ENCODE measurements at regions not wholly inside any gene's neighbourhood (a gene's known extent, or its start where the extent isn't known, plus 50 kb on each side); places are given as distances from the start of the nearest gene placed in this dataset.

DNA sequence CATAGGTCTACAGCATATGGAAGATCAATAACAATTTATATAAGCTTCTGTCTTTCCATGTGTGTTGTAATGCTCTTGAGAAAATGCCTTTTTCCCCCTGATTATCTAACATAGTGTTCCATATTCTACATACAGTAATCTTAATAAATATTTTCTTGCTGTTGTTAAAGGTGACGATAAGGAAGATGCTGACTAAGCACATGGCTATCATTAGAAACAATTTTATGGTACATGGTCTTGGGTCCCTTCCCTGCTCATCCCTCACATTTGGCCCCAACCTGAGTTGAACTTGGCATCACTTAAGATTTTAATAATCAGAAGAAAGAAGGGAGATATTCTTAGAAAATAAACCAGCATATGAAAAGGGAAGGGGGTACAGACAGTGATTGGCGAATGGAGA, 382.1 kb upstream of the CDH20 start:
- no peak for DNase-seq (ENCODE audit: low spot score)
- Mint-ChIP-seq H3K9me3 (ENCODE audit: unreplicated experiment) (no peaks in the 10 kb centered on the region), H3K4me1 (ENCODE audit: unreplicated experiment) (no peaks in the 10 kb centered on the region), H3K27me3 (ENCODE audit: unreplicated experiment) (no peaks in the 10 kb centered on the region), H3K36me3 (ENCODE audit: low read depth, unreplicated experiment) (no peaks in the 10 kb centered on the region), H3K27ac (ENCODE audit: unreplicated experiment) (no peak overlapping the region), H3K4me3 (ENCODE audit: unreplicated experiment) (no peak overlapping the region)
- TF ChIP-seq, protein P1, sequence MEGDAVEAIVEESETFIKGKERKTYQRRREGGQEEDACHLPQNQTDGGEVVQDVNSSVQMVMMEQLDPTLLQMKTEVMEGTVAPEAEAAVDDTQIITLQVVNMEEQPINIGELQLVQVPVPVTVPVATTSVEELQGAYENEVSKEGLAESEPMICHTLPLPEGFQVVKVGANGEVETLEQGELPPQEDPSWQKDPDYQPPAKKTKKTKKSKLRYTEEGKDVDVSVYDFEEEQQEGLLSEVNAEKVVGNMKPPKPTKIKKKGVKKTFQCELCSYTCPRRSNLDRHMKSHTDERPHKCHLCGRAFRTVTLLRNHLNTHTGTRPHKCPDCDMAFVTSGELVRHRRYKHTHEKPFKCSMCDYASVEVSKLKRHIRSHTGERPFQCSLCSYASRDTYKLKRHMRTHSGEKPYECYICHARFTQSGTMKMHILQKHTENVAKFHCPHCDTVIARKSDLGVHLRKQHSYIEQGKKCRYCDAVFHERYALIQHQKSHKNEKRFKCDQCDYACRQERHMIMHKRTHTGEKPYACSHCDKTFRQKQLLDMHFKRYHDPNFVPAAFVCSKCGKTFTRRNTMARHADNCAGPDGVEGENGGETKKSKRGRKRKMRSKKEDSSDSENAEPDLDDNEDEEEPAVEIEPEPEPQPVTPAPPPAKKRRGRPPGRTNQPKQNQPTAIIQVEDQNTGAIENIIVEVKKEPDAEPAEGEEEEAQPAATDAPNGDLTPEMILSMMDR (IDR thresholded peaks at IDR 0.05; ENCODE audit: unreplicated experiment) = no peak

DNA sequence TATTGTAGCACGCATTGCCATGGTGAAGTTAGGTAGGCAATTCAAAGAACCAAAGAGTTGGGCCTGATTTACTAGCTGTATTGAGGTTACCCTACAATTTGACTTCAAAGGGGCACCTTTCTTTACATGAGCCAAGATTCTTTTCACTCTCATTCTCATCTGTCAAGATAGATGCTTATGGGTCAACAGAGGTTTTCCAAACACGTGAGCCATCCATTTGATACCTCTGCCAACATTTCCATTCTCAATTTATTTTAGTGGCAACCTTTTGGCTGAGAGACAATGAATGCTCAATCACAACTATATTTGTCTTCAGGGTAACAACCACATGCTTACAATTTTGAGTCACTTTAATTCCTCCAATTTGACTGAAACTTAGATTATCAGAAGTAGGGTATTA, 370.6 kb upstream of the CDH20 start:
- no peaks in the 10 kb centered on the region for H3K36me3 Mint-ChIP-seq (ENCODE audit: low read depth, unreplicated experiment)
- no peaks in the 10 kb centered on the region for H3K9me3 Mint-ChIP-seq (ENCODE audit: unreplicated experiment)
- H3K4me3 Mint-ChIP-seq (ENCODE audit: unreplicated experiment) = no peak overlapping the region
- H3K4me1 Mint-ChIP-seq (ENCODE audit: unreplicated experiment) = peaks cover 11% of the 10 kb centered on the region
- TF ChIP-seq, protein P1 (IDR thresholded peaks at IDR 0.05; ENCODE audit: unreplicated experiment) = no peak
- H3K27ac Mint-ChIP-seq (ENCODE audit: unreplicated experiment) = no peak overlapping the region
- H3K27me3 Mint-ChIP-seq (ENCODE audit: unreplicated experiment) = no peaks in the 10 kb centered on the region
- DNase-seq (ENCODE audit: low spot score) = no peak

DNA sequence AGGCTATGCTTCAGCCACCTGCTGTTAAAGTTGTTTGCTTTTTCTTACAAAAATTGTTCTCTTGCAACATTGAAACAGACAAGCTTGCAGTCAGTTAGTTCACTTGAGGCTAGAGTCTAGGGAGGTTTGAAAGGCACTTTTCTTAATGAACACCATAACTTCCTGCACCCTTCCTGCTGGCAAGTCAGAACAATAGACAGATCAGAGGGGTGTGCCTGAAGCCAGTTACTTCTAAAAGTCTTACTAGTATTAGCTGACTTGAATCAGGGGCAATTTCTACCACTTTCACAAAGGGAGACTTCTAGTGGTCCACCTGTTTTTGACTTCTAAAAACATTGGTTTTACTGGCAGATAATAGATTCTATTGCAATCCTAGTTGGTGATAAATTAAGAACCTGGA, 367.4 kb upstream of the CDH20 start:
- H3K9me3 Mint-ChIP-seq (ENCODE audit: unreplicated experiment) = no peaks in the 10 kb centered on the region
- peaks cover 11% of the 10 kb centered on the region for H3K4me1 Mint-ChIP-seq (ENCODE audit: unreplicated experiment)
- TF ChIP-seq, protein P1 (IDR thresholded peaks at IDR 0.05; ENCODE audit: unreplicated experiment) = no peak
- H3K27me3 Mint-ChIP-seq (ENCODE audit: unreplicated experiment) = no peaks in the 10 kb centered on the region
- no peak overlapping the region for H3K4me3 Mint-ChIP-seq (ENCODE audit: unreplicated experiment)
- no peak overlapping the region for H3K27ac Mint-ChIP-seq (ENCODE audit: unreplicated experiment)
- DNase-seq (ENCODE audit: low spot score) = no peak
- no peaks in the 10 kb centered on the region for H3K36me3 Mint-ChIP-seq (ENCODE audit: low read depth, unreplicated experiment)

DNA sequence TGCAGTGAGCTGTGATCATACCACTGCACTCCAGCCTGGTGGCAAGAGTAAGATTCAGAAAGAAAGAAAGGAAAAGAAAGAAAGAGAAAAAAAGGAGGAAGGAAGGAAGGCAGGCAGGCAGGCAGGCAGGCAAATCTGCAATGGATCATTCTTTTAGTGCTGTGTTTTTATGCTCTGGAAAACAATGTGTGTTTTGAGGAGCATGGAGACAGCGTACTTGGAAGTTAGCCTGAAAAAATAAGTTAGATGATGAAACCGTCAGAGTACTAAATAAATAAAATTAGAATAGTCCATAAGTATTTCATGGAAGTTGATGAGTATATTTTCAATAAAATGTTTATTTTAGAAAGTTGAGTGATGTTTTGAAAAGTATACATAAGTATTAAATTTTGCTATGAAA, 366.4 kb upstream of the CDH20 start:
- DNase-seq (ENCODE audit: low spot score) = no peak
- TF ChIP-seq, protein P1 (IDR thresholded peaks at IDR 0.05; ENCODE audit: unreplicated experiment) = no peak
- Mint-ChIP-seq H3K9me3 (ENCODE audit: unreplicated experiment) (no peaks in the 10 kb centered on the region), H3K4me3 (ENCODE audit: unreplicated experiment) (no peak overlapping the region), H3K36me3 (ENCODE audit: low read depth, unreplicated experiment) (no peaks in the 10 kb centered on the region), H3K27me3 (ENCODE audit: unreplicated experiment) (no peaks in the 10 kb centered on the region), H3K4me1 (ENCODE audit: unreplicated experiment) (peaks cover 11% of the 10 kb centered on the region), H3K27ac (ENCODE audit: unreplicated experiment) (no peak overlapping the region)

DNA sequence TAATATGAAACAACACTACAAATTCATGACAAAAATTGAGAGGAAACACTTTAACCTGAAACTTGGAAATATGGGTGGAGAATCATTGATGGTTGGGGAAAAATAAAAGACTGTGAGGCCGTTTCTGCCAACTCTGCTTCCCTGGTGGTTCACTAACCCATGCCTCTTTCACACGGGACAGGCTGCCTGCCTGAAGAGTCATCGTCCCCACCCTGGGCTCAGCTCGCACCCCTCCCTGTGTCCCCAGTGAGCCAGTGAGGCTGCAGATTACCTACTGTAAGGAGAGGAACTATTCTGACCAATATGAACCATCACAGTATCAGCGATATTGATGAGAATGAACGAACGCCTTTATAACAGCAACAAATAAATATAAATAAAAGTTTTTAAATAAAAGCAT, 357.8 kb upstream of the CDH20 start:
- TF ChIP-seq, protein P1 (IDR thresholded peaks at IDR 0.05; ENCODE audit: unreplicated experiment) = no peak
- Mint-ChIP-seq H3K4me3 (ENCODE audit: unreplicated experiment) (no peak overlapping the region), H3K4me1 (ENCODE audit: unreplicated experiment) (no peaks in the 10 kb centered on the region), H3K27ac (ENCODE audit: unreplicated experiment) (no peak overlapping the region), H3K27me3 (ENCODE audit: unreplicated experiment) (peaks cover 2% of the 10 kb centered on the region), H3K9me3 (ENCODE audit: unreplicated experiment) (no peaks in the 10 kb centered on the region), H3K36me3 (ENCODE audit: low read depth, unreplicated experiment) (no peaks in the 10 kb centered on the region)
- no peak for DNase-seq (ENCODE audit: low spot score)

Data from endothelial cell (in vitro differentiated cells).